GM18870 (cell line): ENCODE measurements at regions not wholly inside any gene's neighbourhood (a gene's known extent, or its start where the extent isn't known, plus 50 kb on each side); places are given as distances from the start of the nearest gene placed in this dataset.
"Not testable (repeated sequence)": the region's sequence is repeated elsewhere in the genome, so short reads cannot be mapped to it uniquely, and the experiment has no call there.

Experiments used
- ATAC-seq: cut with Tn5 transposase; IDR thresholded peaks from one replicate; pipeline ENCODE4 v1.9.1; 2021; ENCODE audit warnings: moderate library complexity; ENCODE audit not compliant: unreplicated experiment

- no peak for ATAC-seq
Measured at GRCh38 chr6:106802139-106802538, 172.4 kb downstream of the CD24 start.

GRCh38 chr6:106801256-106801655 is 171.9 kb downstream of the QRSL1 start:
- ATAC-seq: no peak

GRCh38 chr6:106800379-106800778 is 171.0 kb downstream of the QRSL1 start:
- no peak for ATAC-seq

- ATAC-seq: peak; percentile 77
Measured at GRCh38 chr6:106799031-106799894, 169.9 kb downstream of the QRSL1 start.

GRCh38 chr6:106797186-106797585 is 167.8 kb downstream of the QRSL1 start:
- no peak for ATAC-seq

GRCh38 chr6:106796781-106797180 is 167.4 kb downstream of the QRSL1 start:
- no peak for ATAC-seq

GRCh38 chr6:106794129-106794528 is 164.8 kb downstream of the QRSL1 start:
- no peak for ATAC-seq

GRCh38 chr6:106792536-106793236 is 163.3 kb downstream of the QRSL1 start:
- ATAC-seq: no peak

- no peak for ATAC-seq
Measured at GRCh38 chr6:106790935-106791334, 161.6 kb downstream of the QRSL1 start.

GRCh38 chr6:106790149-106790770 is 160.9 kb downstream of the QRSL1 start:
- no peak for ATAC-seq

GRCh38 chr6:106789428-106790148 is 160.2 kb downstream of the QRSL1 start:
- ATAC-seq: no peak

GRCh38 chr6:106788761-106789160 is 159.4 kb downstream of the QRSL1 start:
- ATAC-seq: no peak

- ATAC-seq: no peak
Measured at GRCh38 chr6:106787327-106788196, 158.2 kb downstream of the QRSL1 start.

GRCh38 chr6:106785298-106785697 is 155.9 kb downstream of the QRSL1 start:
- no peak for ATAC-seq

- no peak for ATAC-seq
Measured at GRCh38 chr6:106783640-106784566, 154.5 kb downstream of the QRSL1 start.

GRCh38 chr6:106782536-106783285 is 153.3 kb downstream of the QRSL1 start:
- ATAC-seq: no peak

GRCh38 chr6:106779552-106779951 is 150.2 kb downstream of the QRSL1 start:
- ATAC-seq: not testable (repeated sequence)

GRCh38 chr6:106778943-106779342 is 149.6 kb downstream of the QRSL1 start:
- no peak for ATAC-seq
